ENCODE measurements at regions not wholly inside any gene's neighbourhood (a gene's known extent, or its start where the extent isn't known, plus 50 kb on each side); places are given as distances from the start of the nearest gene placed in this dataset.

- ATAC-seq, result no peak
- H3K4me3 Mint-ChIP-seq, result no peak overlapping the region
- H3K27ac Mint-ChIP-seq, result no peak overlapping the region
- CTCF ChIA-PET, result interaction anchor here (0.6 to 4.9 kb wide), 7 partner anchors 9 to 134 kb away, joined by 3 to 32 read pairs (median 11); no protein-coding TSS in a partner anchor
- H3K27me3 Mint-ChIP-seq (ENCODE audit: low read depth), result no peaks in the 10 kb centered on the region
- no peak for DNase-seq
- POLR2A ChIA-PET, result no interaction called here
- H3K4me1 Mint-ChIP-seq (ENCODE audit: low read depth), result no peaks in the 10 kb centered on the region
- peaks cover 2% of the 10 kb centered on the region for H3K36me3 Mint-ChIP-seq (ENCODE audit: low read depth)
- H3K9me3 Mint-ChIP-seq (ENCODE audit: insufficient read depth), result no peaks in the 10 kb centered on the region
Observed at GRCh38 chr3:141431411-141432378, 55.1 kb upstream of the RASA2 start.

- Mint-ChIP-seq H3K4me3 (no peak overlapping the region), H3K4me1 (ENCODE audit: low read depth) (no peaks in the 10 kb centered on the region), H3K27me3 (ENCODE audit: low read depth) (no peaks in the 10 kb centered on the region), H3K36me3 (ENCODE audit: low read depth) (peaks cover 5% of the 10 kb centered on the region), H3K27ac (no peak overlapping the region), H3K9me3 (ENCODE audit: insufficient read depth) (no peaks in the 10 kb centered on the region)
- POLR2A ChIA-PET, result interaction anchor here (0.5 kb wide), 1 partner anchor 19 kb away, joined by 3 read pairs; no protein-coding TSS in a partner anchor
- CTCF ChIA-PET, result interaction anchor here (0.8 to 4.9 kb wide), 7 partner anchors 8 to 121 kb away, joined by 3 to 32 read pairs (median 9); no protein-coding TSS in a partner anchor
- ATAC-seq, result no peak
- DNase-seq, result no peak
Observed at GRCh38 chr3:141432904-141433303, 53.9 kb upstream of the RASA2 start.

DNA sequence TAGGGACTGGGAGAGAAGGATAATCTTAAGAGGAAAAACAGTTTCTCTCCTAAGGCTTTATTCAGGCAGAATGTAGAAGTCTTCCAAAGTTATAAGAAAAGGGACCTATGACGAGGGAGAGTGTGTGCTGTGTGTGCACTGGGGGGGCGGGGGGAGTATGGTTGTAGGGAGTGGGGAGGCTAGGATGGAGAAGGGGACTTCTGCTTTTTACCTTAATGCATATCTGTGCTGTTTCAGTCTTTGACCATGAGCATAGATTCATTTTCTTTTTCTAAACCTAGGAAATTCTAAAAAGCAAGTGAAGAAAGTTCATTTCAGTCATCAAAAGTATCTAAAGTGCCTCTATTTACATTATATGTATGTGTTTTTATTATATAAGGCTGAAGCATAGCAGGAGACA, 52.6 kb upstream of the RASA2 start:
- DNase-seq (no peak), ATAC-seq (no peak)
- ChIA-PET POLR2A (no interaction called here), CTCF (interaction anchor here (1.0 kb wide), 1 partner anchor 74 kb away, joined by 3 read pairs; no protein-coding TSS in a partner anchor)
- no peaks in the 10 kb centered on the region for H3K27me3 Mint-ChIP-seq (ENCODE audit: low read depth)
- peaks cover 12% of the 10 kb centered on the region for H3K36me3 Mint-ChIP-seq (ENCODE audit: low read depth)
- no peaks in the 10 kb centered on the region for H3K4me1 Mint-ChIP-seq (ENCODE audit: low read depth)
- H3K4me3 Mint-ChIP-seq, result no peak overlapping the region
- H3K27ac Mint-ChIP-seq, result no peak overlapping the region
- H3K9me3 Mint-ChIP-seq (ENCODE audit: insufficient read depth), result no peaks in the 10 kb centered on the region

DNA sequence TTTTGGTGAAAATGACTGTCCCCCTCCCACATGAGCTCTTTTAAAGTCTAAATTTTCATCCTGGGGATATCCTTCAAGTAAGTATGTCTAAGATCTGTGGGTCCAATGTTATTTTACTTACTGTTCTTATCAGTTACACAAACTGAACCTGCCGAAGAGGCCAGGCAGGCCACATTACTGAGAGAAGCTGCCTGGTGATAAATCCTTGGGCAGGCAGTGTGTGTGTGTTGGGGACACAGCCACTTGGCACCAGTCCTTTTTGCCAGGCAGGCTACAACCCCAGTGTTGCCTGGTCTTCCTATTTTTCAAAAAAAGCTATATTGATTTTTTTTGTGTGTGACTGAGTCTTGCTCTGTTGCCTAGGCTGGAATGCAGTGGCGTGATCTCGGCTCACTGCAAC, 50.6 kb upstream of the RASA2 start:
- Mint-ChIP-seq H3K4me3 (no peak overlapping the region), H3K9me3 (ENCODE audit: insufficient read depth) (no peaks in the 10 kb centered on the region), H3K36me3 (ENCODE audit: low read depth) (peaks cover 19% of the 10 kb centered on the region), H3K4me1 (ENCODE audit: low read depth) (peaks cover 14% of the 10 kb centered on the region), H3K27me3 (ENCODE audit: low read depth) (no peaks in the 10 kb centered on the region), H3K27ac (no peak overlapping the region)
- DNase-seq (no peak), ATAC-seq (no peak)
- POLR2A ChIA-PET, result interaction anchor here (0.6 kb wide), 1 partner anchor 130 kb away, joined by 3 read pairs; no protein-coding TSS in a partner anchor
- CTCF ChIA-PET, result interaction anchor here (0.9 to 2.7 kb wide), 8 partner anchors 12 to 124 kb away, joined by 3 to 14 read pairs (median 4); no protein-coding TSS in a partner anchor

All from activated CD8-positive, alpha-beta T cell treated with anti-CD3 and anti-CD28 coated beads, Interleukin-2, amount 10 ng/mL, durations not matched to agents 7 days and 5 days (primary cell).